Natural killer cell (primary cell): ENCODE measurements at regions not wholly inside any gene's neighbourhood (a gene's known extent, or its start where the extent isn't known, plus 50 kb on each side); places are given as distances from the start of the nearest gene placed in this dataset.

Source experiments
- ATAC-seq, 3 donors: fragments of 150-1000 bp in 2 of 3; fragments of 200-7000 bp in 1 of 3; cut with Tn5 transposase; 1 replicate in 1 of 3; 2 replicates in 2 of 3; pipeline ENCODE4 v1.10.0; 2021; ENCODE audit warnings: mild to moderate bottlenecking in 2 of 3, moderate library complexity in 2 of 3
- DNase-seq, 2 donors: peaks; one replicate each; pipeline versions ENCODE4 v3.0.0 to v3.0.0-alpha.2; 2013 to 2021; ENCODE audit warnings: mixed read lengths in 1 of 2
- H3K27ac ChIP-seq: one replicate; pipeline ENCODE4 v1.5.1; 2013; ENCODE audit warnings: mild to moderate bottlenecking, low read length
- H3K27me3 ChIP-seq: one replicate; pipeline ENCODE4 v1.6.1; 2013; ENCODE audit warnings: low read length; ENCODE audit not compliant: control insufficient read depth, insufficient read depth
- H3K36me3 ChIP-seq: one replicate; pipeline ENCODE4 v1.6.1; 2013; ENCODE audit warnings: low read length; ENCODE audit not compliant: control insufficient read depth, insufficient read depth
- H3K4me1 ChIP-seq: one replicate; pipeline ENCODE4 v1.6.1; 2013; ENCODE audit warnings: low read length; ENCODE audit not compliant: control insufficient read depth, insufficient read depth
- H3K4me3 ChIP-seq: one replicate; pipeline ENCODE4 v1.5.1; 2013; ENCODE audit warnings: low read length
- H3K9me3 ChIP-seq: one replicate; pipeline ENCODE4 v1.6.1; 2013; ENCODE audit warnings: low read length; ENCODE audit not compliant: control insufficient read depth, insufficient read depth
- H3K27ac Mint-ChIP-seq, 2 donors: one replicate each; pipeline ENCODE4 v1.8.0; 2022; ENCODE audit warnings: mild to moderate bottlenecking in 2 of 2, mixed read lengths in 2 of 2, moderate library complexity in 1 of 2
- H3K27me3 Mint-ChIP-seq, 2 donors: one replicate each; pipeline ENCODE4 v1.8.0; 2022; ENCODE audit warnings: low read depth in 2 of 2, mixed read lengths in 2 of 2
- H3K36me3 Mint-ChIP-seq: one replicate; pipeline ENCODE4 v1.8.0; 2022; ENCODE audit warnings: mixed read lengths
- H3K4me1 Mint-ChIP-seq, 2 donors: one replicate each; pipeline ENCODE4 v1.8.0; 2022; ENCODE audit warnings: mixed read lengths in 2 of 2
- H3K4me3 Mint-ChIP-seq: one replicate; pipeline ENCODE4 v1.8.0; 2022; ENCODE audit warnings: mild to moderate bottlenecking, moderate library complexity, mixed read lengths
- H3K9me3 Mint-ChIP-seq, 2 donors: one replicate each; pipeline ENCODE4 v1.8.0; 2022; ENCODE audit warnings: mixed read lengths in 2 of 2
- CTCF ChIP-seq: fragments of 200-600 bp; IDR thresholded peaks from one replicate; pipeline ENCODE4 v1.8.0; 2022; ENCODE audit warnings: antibody characterized with exemption
- WGBS: methylation state at CpG from one replicate; pipeline ENCODE4 v1.1.7; 2013; ENCODE audit warnings: missing lambda C conversion rate; ENCODE audit not compliant: insufficient coverage; 5-methylcytosine and 5-hydroxymethylcytosine counted together
- intact Hi-C: fragments of 100-400 bp; cut with micrococcal nuclease; formaldehyde crosslinking; loops from one replicate; pipeline ENCODE4 v1.14.2; 2022

DNA sequence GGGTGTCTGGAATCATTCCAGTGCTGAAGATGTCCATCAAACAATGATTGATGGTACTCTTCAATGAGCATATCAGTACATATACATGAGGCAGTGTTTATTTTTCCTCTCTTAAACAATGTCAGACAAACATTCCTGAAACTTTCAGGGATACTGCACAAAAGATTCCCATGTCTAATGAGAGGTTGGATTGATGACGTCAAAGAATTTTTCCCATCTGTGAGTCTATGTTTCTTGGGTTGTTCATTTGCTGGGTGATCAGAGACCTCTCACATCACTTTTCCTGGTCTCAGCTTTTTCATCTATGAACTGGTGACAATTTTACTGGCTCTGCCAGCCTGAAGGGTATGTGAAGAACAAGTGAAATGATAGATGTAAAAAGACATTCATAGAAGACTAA is 325.5 kb downstream of the EN1 start:
- Histone ChIP-seq H3K9me3 (no peaks in the 10 kb centered on the region), H3K27me3 (no peaks in the 10 kb centered on the region), H3K4me1 (no peaks in the 10 kb centered on the region), H3K27ac (no peak overlapping the region), H3K36me3 (no peaks in the 10 kb centered on the region), H3K4me3 (no peak overlapping the region)
- no peaks in the 10 kb centered on the region for H3K36me3 Mint-ChIP-seq
- WGBS = 100% methylated on average over 1 of the region's 1 CpG
- ATAC-seq (no peak), DNase-seq (no peak)
- no peak overlapping the region for H3K27ac Mint-ChIP-seq
- H3K27me3 Mint-ChIP-seq = peaks cover 0 to 2% of the 10 kb centered on the region in 2 donors
- intact Hi-C loops = no loop called here
- H3K9me3 Mint-ChIP-seq = peaks cover 2 to 3% of the 10 kb centered on the region in 2 donors
- no peaks in the 10 kb centered on the region for H3K4me1 Mint-ChIP-seq
- no peak for TF ChIP-seq CTCF
- H3K4me3 Mint-ChIP-seq = no peak overlapping the region

GRCh38 chr2:118521272-118521671 is 326.2 kb downstream of the EN1 start:
- no peaks in the 10 kb centered on the region for H3K27me3 ChIP-seq
- H3K4me1 ChIP-seq = no peaks in the 10 kb centered on the region
- ATAC-seq = no peak
- H3K4me3 Mint-ChIP-seq = no peak overlapping the region
- H3K9me3 Mint-ChIP-seq = peaks cover 2 to 3% of the 10 kb centered on the region in 2 donors
- H3K27ac Mint-ChIP-seq = no peak overlapping the region
- no peak overlapping the region for H3K27ac ChIP-seq
- H3K4me1 Mint-ChIP-seq = no peaks in the 10 kb centered on the region
- no peaks in the 10 kb centered on the region for H3K36me3 Mint-ChIP-seq
- no peaks in the 10 kb centered on the region for H3K9me3 ChIP-seq
- TF ChIP-seq CTCF = no peak
- DNase-seq = no peak
- H3K36me3 ChIP-seq = no peaks in the 10 kb centered on the region
- no peak overlapping the region for H3K4me3 ChIP-seq
- H3K27me3 Mint-ChIP-seq = peaks cover 0 to 2% of the 10 kb centered on the region in 2 donors
- WGBS = 94% methylated on average over 3 of the region's 3 CpGs
- intact Hi-C loops = no loop called here

DNA sequence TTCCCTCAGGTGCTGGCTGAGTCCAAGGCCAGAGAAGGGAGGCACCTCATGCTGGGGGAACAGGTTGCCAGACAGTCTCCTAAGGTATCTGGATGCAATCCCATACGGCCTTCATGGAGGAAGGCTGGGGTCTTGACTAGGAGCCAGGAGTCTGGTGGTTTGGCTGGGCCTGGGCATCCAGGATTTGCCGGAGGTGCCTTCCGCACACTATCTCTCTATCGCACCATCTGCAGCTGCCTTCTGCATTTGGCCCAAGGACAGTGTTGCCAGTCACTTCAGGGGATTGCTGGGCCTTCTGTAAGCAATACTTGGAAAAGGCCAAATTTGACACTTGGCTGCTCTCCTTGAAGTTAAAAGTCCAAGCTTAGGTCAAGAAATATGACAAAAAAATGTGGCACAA is 327.2 kb downstream of the EN1 start:
- Histone ChIP-seq H3K4me1 (no peaks in the 10 kb centered on the region), H3K4me3 (no peak overlapping the region), H3K9me3 (no peaks in the 10 kb centered on the region), H3K36me3 (no peaks in the 10 kb centered on the region), H3K27me3 (no peaks in the 10 kb centered on the region), H3K27ac (no peak overlapping the region)
- Mint-ChIP-seq H3K4me1 (no peaks in the 10 kb centered on the region), H3K36me3 (no peaks in the 10 kb centered on the region), H3K27me3 (peaks cover 0 to 2% of the 10 kb centered on the region in 2 donors), H3K27ac (no peak overlapping the region), H3K4me3 (no peak overlapping the region), H3K9me3 (peaks cover 2 to 3% of the 10 kb centered on the region in 2 donors)
- ATAC-seq (no peak), DNase-seq (no peak)
- intact Hi-C loops = no loop called here
- 93% methylated on average over 4 of the region's 4 CpGs for WGBS
- TF ChIP-seq CTCF = no peak

GRCh38 chr2:118519511-118519910 is 327.9 kb downstream of the EN1 start:
- intact Hi-C loops = no loop called here
- Histone ChIP-seq H3K27me3 (no peaks in the 10 kb centered on the region), H3K4me1 (no peaks in the 10 kb centered on the region), H3K27ac (no peak overlapping the region), H3K9me3 (no peaks in the 10 kb centered on the region), H3K4me3 (no peak overlapping the region), H3K36me3 (no peaks in the 10 kb centered on the region)
- Mint-ChIP-seq H3K36me3 (no peaks in the 10 kb centered on the region), H3K9me3 (peaks cover 2 to 3% of the 10 kb centered on the region in 2 donors), H3K4me3 (no peak overlapping the region), H3K27me3 (peaks cover 0 to 2% of the 10 kb centered on the region in 2 donors), H3K4me1 (no peaks in the 10 kb centered on the region), H3K27ac (no peak overlapping the region)
- no peak for ATAC-seq
- DNase-seq = no peak
- TF ChIP-seq CTCF = no peak
